AG04449 (cell line): ENCODE measurements at regions not wholly inside any gene's neighbourhood (a gene's known extent, or its start where the extent isn't known, plus 50 kb on each side); places are given as distances from the start of the nearest gene placed in this dataset.

ENCODE experiments used
- CTCF ChIA-PET: fragments of 350-600 bp; formaldehyde crosslinking; extraction: SDS; loops from one replicate; lab custom pipeline; 2021; ENCODE audit warnings: antibody characterized with exemption; lab: Yijun Ruan, JAX
- POLR2A ChIA-PET: fragments of 400-600, 350-600 bp; formaldehyde crosslinking; extraction: SDS; loops from one replicate; lab custom pipeline; 2020; ENCODE audit warnings: antibody characterized with exemption, inconsistent platforms; lab: Yijun Ruan, JAX
- DNase-seq: peaks from one replicate; pipeline ENCODE4 v3.0.0-alpha.2; 2010; ENCODE audit warnings: low read depth, low spot score
- H3K4me3 ChIP-seq: 2 replicates; pipeline ENCODE4 v1.5.1; 2011; ENCODE audit warnings: low read depth, mild to moderate bottlenecking, control low read depth, low read length
- TF ChIP-seq, protein P1 (sequence below): IDR thresholded peaks from one replicate; pipeline ENCODE4 v1.5.1; 2011; ENCODE audit warnings: mild to moderate bottlenecking, moderate library complexity, low read length, control low read depth, inconsistent platforms; ENCODE audit not compliant: insufficient read depth; ENCODE audit errors: missing control alignments

DNA sequence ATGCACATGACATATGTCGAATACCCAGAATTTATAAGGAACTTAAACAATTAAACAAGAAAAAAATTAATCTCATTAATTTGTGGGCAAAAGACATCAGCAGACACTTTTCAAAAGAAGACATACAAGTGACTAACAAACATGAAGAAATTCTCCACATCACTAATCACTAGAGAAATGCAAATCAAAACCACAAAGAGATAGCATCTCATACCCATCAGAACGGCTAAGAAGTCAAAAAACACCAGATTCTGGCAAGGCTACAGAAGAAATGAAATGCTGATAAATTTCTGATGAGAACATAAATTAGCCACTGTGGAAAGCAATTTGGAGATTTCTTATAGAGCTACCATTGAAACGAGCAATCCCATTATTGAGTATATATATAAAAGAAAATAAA is 210.6 kb upstream of the LUZP2 start:
- ChIA-PET POLR2A (no interaction called here), CTCF (no interaction called here)
- no peak for DNase-seq
- H3K4me3 ChIP-seq: no peak overlapping the region
- TF ChIP-seq, protein P1, sequence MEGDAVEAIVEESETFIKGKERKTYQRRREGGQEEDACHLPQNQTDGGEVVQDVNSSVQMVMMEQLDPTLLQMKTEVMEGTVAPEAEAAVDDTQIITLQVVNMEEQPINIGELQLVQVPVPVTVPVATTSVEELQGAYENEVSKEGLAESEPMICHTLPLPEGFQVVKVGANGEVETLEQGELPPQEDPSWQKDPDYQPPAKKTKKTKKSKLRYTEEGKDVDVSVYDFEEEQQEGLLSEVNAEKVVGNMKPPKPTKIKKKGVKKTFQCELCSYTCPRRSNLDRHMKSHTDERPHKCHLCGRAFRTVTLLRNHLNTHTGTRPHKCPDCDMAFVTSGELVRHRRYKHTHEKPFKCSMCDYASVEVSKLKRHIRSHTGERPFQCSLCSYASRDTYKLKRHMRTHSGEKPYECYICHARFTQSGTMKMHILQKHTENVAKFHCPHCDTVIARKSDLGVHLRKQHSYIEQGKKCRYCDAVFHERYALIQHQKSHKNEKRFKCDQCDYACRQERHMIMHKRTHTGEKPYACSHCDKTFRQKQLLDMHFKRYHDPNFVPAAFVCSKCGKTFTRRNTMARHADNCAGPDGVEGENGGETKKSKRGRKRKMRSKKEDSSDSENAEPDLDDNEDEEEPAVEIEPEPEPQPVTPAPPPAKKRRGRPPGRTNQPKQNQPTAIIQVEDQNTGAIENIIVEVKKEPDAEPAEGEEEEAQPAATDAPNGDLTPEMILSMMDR: no peak

DNA sequence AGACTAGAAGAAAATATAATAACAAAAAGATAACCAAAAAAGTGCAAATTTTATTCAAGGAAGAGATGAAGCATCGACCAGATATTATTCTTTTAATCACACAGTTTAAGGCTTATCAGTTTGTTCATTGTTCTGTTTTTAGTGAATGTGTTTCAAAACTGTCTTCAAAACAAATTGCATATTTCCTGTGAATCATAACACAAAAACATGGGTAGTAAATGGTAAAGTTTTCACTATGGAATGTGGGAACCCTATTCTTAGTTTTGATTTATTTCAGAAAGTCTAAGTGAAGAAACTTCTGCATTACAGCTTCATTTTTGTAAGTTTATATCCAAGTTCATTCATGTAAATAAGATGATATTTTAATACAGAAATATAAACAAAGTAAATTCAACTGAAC is 207.6 kb upstream of the LUZP2 start:
- H3K4me3 ChIP-seq: no peak overlapping the region
- POLR2A ChIA-PET: no interaction called here
- DNase-seq: no peak
- CTCF ChIA-PET: no interaction called here
- TF ChIP-seq, protein P1: no peak

DNA sequence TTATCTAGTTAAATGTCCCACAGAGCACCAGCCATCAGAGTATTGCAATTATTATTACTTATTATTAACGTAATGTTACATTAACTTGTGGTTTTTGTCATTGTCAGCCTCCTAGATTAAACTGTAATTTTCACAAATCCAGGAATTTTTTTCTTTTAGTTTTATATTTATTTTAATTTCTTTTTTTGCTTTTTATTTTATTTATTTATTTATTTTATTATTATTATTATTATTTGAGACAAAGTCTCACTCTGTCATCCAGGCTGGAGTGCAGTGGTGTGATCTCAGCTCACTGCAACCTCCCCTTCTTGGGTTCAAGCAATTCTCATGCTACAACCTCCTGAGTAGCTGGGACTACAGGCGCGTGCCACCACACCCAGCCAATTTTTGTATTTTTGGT is 202.9 kb upstream of the LUZP2 start:
- TF ChIP-seq, protein P1: no peak
- CTCF ChIA-PET: interaction anchor here (0.8 kb wide), 1 partner anchor 17 kb away, joined by 3 read pairs; no protein-coding TSS in a partner anchor

DNA sequence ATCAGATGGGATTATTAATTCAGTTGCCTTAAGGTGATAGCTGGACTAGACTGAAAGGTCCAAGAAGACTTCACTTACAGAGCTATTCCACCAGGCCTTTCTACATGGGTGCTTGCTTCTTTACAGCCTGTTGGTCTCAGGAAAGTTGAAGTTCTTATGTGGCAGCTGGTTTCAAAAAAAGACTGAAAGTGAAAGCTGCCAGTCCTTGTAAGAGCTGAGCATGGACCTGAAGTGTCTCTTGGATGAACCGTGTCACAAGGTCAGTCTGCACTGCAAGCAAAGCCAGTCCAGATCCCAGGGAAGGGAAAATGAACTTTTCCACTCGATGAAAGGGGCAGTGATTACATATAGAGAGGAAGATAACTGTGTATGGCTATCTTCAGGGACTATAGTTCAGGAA is 201.5 kb upstream of the LUZP2 start:
- TF ChIP-seq, protein P1: no peak
- no peak overlapping the region for H3K4me3 ChIP-seq
- CTCF ChIA-PET: no interaction called here
- POLR2A ChIA-PET: interaction anchor here (0.6 kb wide), 1 partner anchor 712 kb away, joined by 3 read pairs; no protein-coding TSS in a partner anchor
- DNase-seq: no peak

More for the DNA sequence above, 202.9 kb upstream of the LUZP2 start:
- POLR2A ChIA-PET: no interaction called here
- no peak overlapping the region for H3K4me3 ChIP-seq
- no peak for DNase-seq

DNA sequence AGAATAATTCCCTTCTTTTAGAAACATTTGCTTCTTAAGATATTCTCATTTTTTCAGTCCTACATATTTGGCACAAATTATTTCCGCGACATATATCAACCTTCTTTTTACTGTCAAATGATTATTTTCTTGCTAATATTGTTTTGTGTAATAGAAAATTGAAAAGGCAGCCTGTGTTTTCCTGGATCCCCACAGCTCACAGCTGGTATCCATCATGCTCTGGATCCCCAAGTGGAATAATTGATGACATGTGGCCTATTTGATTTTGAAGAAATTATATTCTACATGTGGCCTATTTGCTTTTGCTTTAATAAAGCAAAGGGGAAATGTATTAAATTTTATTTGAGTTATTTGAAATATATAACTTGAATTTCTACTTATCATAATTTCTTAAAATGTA is 199.4 kb upstream of the LUZP2 start:
- no peak for DNase-seq
- TF ChIP-seq, protein P1: no peak
- ChIA-PET POLR2A (no interaction called here), CTCF (interaction anchor here (0.9 to 1.2 kb wide), 2 partner anchors 28 to 1276 kb away, joined by 4 read pairs; no protein-coding TSS in a partner anchor)
- H3K4me3 ChIP-seq: no peak overlapping the region

DNA sequence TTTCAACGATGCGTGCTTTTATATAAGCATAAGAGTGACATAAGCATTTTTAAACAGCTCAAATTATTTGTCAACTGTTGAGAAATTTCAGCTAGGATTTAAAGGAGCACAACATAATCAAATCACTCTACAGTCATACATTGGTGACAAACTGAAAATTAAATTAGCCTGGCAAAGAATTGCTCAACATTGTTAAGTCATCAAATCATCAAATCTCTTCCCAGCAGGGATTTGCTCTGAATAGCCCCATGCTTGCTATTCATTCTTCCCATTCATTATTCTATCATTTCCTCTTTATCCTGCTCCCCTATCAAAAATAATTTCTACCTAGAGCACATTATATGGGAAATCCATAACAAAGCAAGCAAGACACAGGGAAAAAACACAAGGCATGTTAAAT is 198.7 kb upstream of the LUZP2 start:
- TF ChIP-seq, protein P1: no peak
- H3K4me3 ChIP-seq: no peak overlapping the region
- CTCF ChIA-PET: interaction anchor here (1.2 kb wide), 1 partner anchor 1277 kb away, joined by 4 read pairs; no protein-coding TSS in a partner anchor
- DNase-seq: no peak
- POLR2A ChIA-PET: no interaction called here
